ENCODE measurements at regions not wholly inside any gene's neighbourhood (a gene's known extent, or its start where the extent isn't known, plus 50 kb on each side); places are given as distances from the start of the nearest gene placed in this dataset.

- TF ChIP-seq, protein P1, sequence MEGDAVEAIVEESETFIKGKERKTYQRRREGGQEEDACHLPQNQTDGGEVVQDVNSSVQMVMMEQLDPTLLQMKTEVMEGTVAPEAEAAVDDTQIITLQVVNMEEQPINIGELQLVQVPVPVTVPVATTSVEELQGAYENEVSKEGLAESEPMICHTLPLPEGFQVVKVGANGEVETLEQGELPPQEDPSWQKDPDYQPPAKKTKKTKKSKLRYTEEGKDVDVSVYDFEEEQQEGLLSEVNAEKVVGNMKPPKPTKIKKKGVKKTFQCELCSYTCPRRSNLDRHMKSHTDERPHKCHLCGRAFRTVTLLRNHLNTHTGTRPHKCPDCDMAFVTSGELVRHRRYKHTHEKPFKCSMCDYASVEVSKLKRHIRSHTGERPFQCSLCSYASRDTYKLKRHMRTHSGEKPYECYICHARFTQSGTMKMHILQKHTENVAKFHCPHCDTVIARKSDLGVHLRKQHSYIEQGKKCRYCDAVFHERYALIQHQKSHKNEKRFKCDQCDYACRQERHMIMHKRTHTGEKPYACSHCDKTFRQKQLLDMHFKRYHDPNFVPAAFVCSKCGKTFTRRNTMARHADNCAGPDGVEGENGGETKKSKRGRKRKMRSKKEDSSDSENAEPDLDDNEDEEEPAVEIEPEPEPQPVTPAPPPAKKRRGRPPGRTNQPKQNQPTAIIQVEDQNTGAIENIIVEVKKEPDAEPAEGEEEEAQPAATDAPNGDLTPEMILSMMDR (IDR thresholded peaks at IDR 0.05): no peak
- TF ChIP-seq POLR2AphosphoS5 (IDR thresholded peaks at IDR 0.05; ENCODE audit: low read depth, low read length): no peak
These were observed 1318.0 kb upstream of the TENM4 start for GRCh38 chr11:80758787-80759186.

All from Panc1 (cell line).